GM23338 (cell line): ENCODE measurements at regions not wholly inside any gene's neighbourhood (a gene's known extent, or its start where the extent isn't known, plus 50 kb on each side); places are given as distances from the start of the nearest gene placed in this dataset.

Experiments
- ETS1 ChIP-seq: IDR thresholded peaks from 2 replicates; pipeline ENCODE4 v1.6.1; 2016; ENCODE audit warnings: antibody characterized with exemption
- EZH2 ChIP-seq: fragments of 200-600 bp; sonication (generic); IDR thresholded peaks from one replicate; pipeline ENCODE4 v1.8.0; 2017; ENCODE audit warnings: antibody characterized with exemption, mild to moderate bottlenecking, low read depth; ENCODE audit not compliant: unreplicated experiment
- EZH2phosphoT487 ChIP-seq: fragments of 200-600 bp; sonication (generic); IDR thresholded peaks from one replicate; pipeline ENCODE4 v1.8.1; 2018; ENCODE audit warnings: antibody characterized with exemption; ENCODE audit not compliant: unreplicated experiment
- NANOG ChIP-seq: IDR thresholded peaks from 2 replicates; pipeline ENCODE4 v1.6.1; 2016; ENCODE audit warnings: antibody characterized with exemption, borderline replicate concordance
- POLR2AphosphoS5 ChIP-seq: IDR thresholded peaks from 2 replicates; pipeline ENCODE4 v1.6.1; 2016; ENCODE audit warnings: antibody characterized with exemption, low read depth
- REST ChIP-seq: IDR thresholded peaks from one replicate; pipeline ENCODE4 v1.6.1; 2018; ENCODE audit warnings: antibody characterized with exemption; ENCODE audit not compliant: unreplicated experiment
- TF ChIP-seq, protein P1 (sequence below), 2 experiments: fragments of 200-600 bp in 1 of 2; sonication (generic) in 1 of 2; conservative IDR thresholded peaks; 2 replicates each; pipeline versions ENCODE4 v1.5.1 to v1.6.1; 2016 to 2017; ENCODE audit warnings: antibody characterized with exemption in 2 of 2, low read depth in 2 of 2, mild to moderate bottlenecking in 2 of 2, moderate library complexity in 1 of 2

GRCh38 chr18:78571831-78572347 is 407.7 kb upstream of the SALL3 start:
- TF ChIP-seq, protein P1, sequence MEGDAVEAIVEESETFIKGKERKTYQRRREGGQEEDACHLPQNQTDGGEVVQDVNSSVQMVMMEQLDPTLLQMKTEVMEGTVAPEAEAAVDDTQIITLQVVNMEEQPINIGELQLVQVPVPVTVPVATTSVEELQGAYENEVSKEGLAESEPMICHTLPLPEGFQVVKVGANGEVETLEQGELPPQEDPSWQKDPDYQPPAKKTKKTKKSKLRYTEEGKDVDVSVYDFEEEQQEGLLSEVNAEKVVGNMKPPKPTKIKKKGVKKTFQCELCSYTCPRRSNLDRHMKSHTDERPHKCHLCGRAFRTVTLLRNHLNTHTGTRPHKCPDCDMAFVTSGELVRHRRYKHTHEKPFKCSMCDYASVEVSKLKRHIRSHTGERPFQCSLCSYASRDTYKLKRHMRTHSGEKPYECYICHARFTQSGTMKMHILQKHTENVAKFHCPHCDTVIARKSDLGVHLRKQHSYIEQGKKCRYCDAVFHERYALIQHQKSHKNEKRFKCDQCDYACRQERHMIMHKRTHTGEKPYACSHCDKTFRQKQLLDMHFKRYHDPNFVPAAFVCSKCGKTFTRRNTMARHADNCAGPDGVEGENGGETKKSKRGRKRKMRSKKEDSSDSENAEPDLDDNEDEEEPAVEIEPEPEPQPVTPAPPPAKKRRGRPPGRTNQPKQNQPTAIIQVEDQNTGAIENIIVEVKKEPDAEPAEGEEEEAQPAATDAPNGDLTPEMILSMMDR (conservative IDR thresholded peaks at IDR 0.05; ENCODE audit: low read depth in 2 of 2): no peak
- TF ChIP-seq POLR2AphosphoS5 (no peak), EZH2 (no peak), NANOG (no peak), ETS1 (no peak), EZH2phosphoT487 (no peak), REST (no peak)
